ENCODE measurements at regions not wholly inside any gene's neighbourhood (a gene's known extent, or its start where the extent isn't known, plus 50 kb on each side); places are given as distances from the start of the nearest gene placed in this dataset.

DNA sequence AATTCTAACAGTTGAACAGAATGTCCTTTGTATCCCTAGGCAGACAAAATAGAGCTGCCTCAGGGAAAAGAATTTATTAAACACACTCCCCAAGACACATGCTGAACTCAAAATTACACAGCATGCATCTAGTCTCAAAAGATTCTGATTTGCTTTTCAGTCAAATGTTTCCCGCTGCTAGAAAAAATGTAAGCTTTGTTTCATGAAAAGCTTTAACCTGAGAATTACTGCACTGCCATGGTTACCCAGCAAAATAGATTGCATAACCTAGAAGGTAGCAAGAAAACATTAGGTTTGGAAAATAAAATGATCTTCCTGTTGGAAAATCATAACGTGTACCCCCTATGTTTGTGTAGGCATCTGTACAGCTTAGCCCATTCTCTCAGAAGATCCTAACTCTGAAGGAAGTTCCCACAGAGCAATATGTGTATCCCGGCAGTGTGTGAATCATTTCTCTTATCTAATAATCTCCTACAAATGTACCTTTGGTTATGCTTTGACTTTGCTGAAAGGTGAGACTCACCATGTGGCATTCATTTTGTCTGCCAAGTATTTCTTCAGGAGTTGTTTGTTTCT lies 646.9 kb downstream of the STPG2 start:
- no peak for TF ChIP-seq POLR2AphosphoS5 (IDR thresholded peaks at IDR 0.05; ENCODE audit: low read depth, low read length)
- TF ChIP-seq POLR2A (IDR thresholded peaks at IDR 0.05; ENCODE audit: low read depth, low read length) = no peak
- TF ChIP-seq TAF1 (IDR thresholded peaks at IDR 0.05; ENCODE audit: borderline replicate concordance, low read depth, low read length) = no peak
